HEK293 (cell line): ENCODE measurements at regions not wholly inside any gene's neighbourhood (a gene's known extent, or its start where the extent isn't known, plus 50 kb on each side); places are given as distances from the start of the nearest gene placed in this dataset.

Source experiments
- ATF2 ChIP-seq: fragments of 450-650 bp; formaldehyde crosslinking; IDR thresholded peaks from 2 replicates; pipeline ENCODE4 v1.5.1; 2016; ENCODE audit warnings: missing biosample characterization, missing genetic modification characterization, low read depth
- ZBTB1 ChIP-seq: fragments of 450-650 bp; formaldehyde crosslinking; IDR thresholded peaks from 2 replicates; pipeline ENCODE4 v1.5.1; 2016; ENCODE audit warnings: missing biosample characterization, missing genetic modification characterization
- ZNF202 ChIP-seq: fragments of 450-650 bp; formaldehyde crosslinking; IDR thresholded peaks from 2 replicates; pipeline ENCODE4 v1.5.1; 2016; ENCODE audit warnings: missing biosample characterization, missing genetic modification characterization, borderline replicate concordance
- ZNF692 ChIP-seq: fragments of 450-650 bp; formaldehyde crosslinking; IDR thresholded peaks from 2 replicates; pipeline ENCODE4 v1.5.1; 2016; ENCODE audit warnings: missing biosample characterization, missing genetic modification characterization
- ZNF791 ChIP-seq: fragments of 450-650 bp; formaldehyde crosslinking; IDR thresholded peaks from 2 replicates; pipeline ENCODE4 v1.5.1; 2016; ENCODE audit warnings: missing biosample characterization, missing genetic modification characterization

GRCh38 chr20:59441860-59442810 is 141.7 kb downstream of the EDN3 start:
- TF ChIP-seq ZNF202 (no peak), ZNF692 (tag by site-specific recombination) (no peak), ATF2 (tag by site-specific recombination) (no peak), ZBTB1 (no peak), ZNF791 (tag by site-specific recombination) (no peak)
